Vagina (tissue), 2 donors: ENCODE measurements at regions not wholly inside any gene's neighbourhood (a gene's known extent, or its start where the extent isn't known, plus 50 kb on each side); places are given as distances from the start of the nearest gene placed in this dataset.

Experiments
- DNase-seq, 2 donors: peaks; one replicate each; pipeline ENCODE4 v3.0.0-alpha.2; 2017; ENCODE audit errors: extremely low spot score in 2 of 2
- H3K27ac ChIP-seq: fragments of 200-600 bp; sonication (generic); one replicate; pipeline ENCODE4 v1.5.1; 2019
- H3K27me3 ChIP-seq: fragments of 200-600 bp; sonication (generic); one replicate; pipeline ENCODE4 v1.5.1; 2019
- H3K36me3 ChIP-seq, 2 donors: fragments of 200-600 bp; sonication (generic); one replicate each; pipeline ENCODE4 v1.5.1; 2017 to 2019
- H3K4me1 ChIP-seq: fragments of 200-600 bp; sonication (generic); one replicate; pipeline ENCODE4 v1.5.1; 2019
- H3K4me3 ChIP-seq, 2 donors: fragments of 200-600 bp; sonication (generic); 1 replicate in 1 of 2; 2 replicates in 1 of 2; pipeline ENCODE4 v1.5.1; 2016 to 2019
- H3K9me3 ChIP-seq: fragments of 200-600 bp; sonication (generic); one replicate; pipeline ENCODE4 v1.5.1; 2019
- CTCF ChIP-seq, 3 experiments: fragments of 450-650 bp in 2 of 3; fragments of 200-600 bp in 1 of 3; sonication (generic) in 1 of 3; IDR thresholded peaks; one replicate each; pipeline ENCODE4 v1.5.1; 2017 to 2019; ENCODE audit warnings: antibody characterized with exemption in 3 of 3, mild to moderate bottlenecking in 2 of 3, moderate library complexity in 2 of 3
- POLR2A ChIP-seq, 2 donors: fragments of 450-650 bp; IDR thresholded peaks; one replicate each; pipeline ENCODE4 v1.6.1; 2017; ENCODE audit warnings: antibody characterized with exemption in 2 of 2, mild to moderate bottlenecking in 2 of 2, moderate library complexity in 2 of 2
- POLR2AphosphoS5 ChIP-seq, 2 donors: sonication (generic); formaldehyde crosslinking; IDR thresholded peaks; one replicate each; pipeline ENCODE4 v1.9.0; 2017; ENCODE audit warnings: antibody characterized with exemption in 2 of 2, mild to moderate bottlenecking in 2 of 2, low read depth in 1 of 2; ENCODE audit not compliant: insufficient read depth in 1 of 2
- intact Hi-C: fragments of 100-400 bp; cut with DNase I; formaldehyde crosslinking; loops from one replicate; pipeline ENCODE4 v1.15.1; 2023

- DNase-seq = no peak
- no peaks in the 10 kb centered on the region for H3K9me3 ChIP-seq
- H3K4me3 ChIP-seq = no peak overlapping the region
- no peaks in the 10 kb centered on the region for H3K4me1 ChIP-seq
- TF ChIP-seq CTCF (IDR thresholded peaks at IDR 0.05) (no peak), POLR2A (IDR thresholded peaks at IDR 0.05) (no peak), POLR2AphosphoS5 (IDR thresholded peaks at IDR 0.05; ENCODE audit: insufficient read depth in 1 of 2, low read depth in 1 of 2) (no peak)
- no peaks in the 10 kb centered on the region for H3K27me3 ChIP-seq
- no peak overlapping the region for H3K27ac ChIP-seq
- intact Hi-C loops = loop anchor here (10.0 kb wide), 1 partner anchor 117 kb away; no protein-coding TSS in a partner anchor
- H3K36me3 ChIP-seq = no peaks in the 10 kb centered on the region
These were observed 175.7 kb upstream of the RASGEF1B start for GRCh38 chr4:81647388-81647787.

GRCh38 chr4:81642543-81642942 lies 170.8 kb upstream of the RASGEF1B start:
- no peaks in the 10 kb centered on the region for H3K27me3 ChIP-seq
- no peak overlapping the region for H3K27ac ChIP-seq
- intact Hi-C loops = loop anchor here (10.0 kb wide), 1 partner anchor 122 kb away; no protein-coding TSS in a partner anchor
- H3K4me3 ChIP-seq = no peak overlapping the region
- no peak for DNase-seq
- no peaks in the 10 kb centered on the region for H3K4me1 ChIP-seq
- H3K9me3 ChIP-seq = no peaks in the 10 kb centered on the region
- H3K36me3 ChIP-seq = no peaks in the 10 kb centered on the region
- TF ChIP-seq POLR2AphosphoS5 (IDR thresholded peaks at IDR 0.05; ENCODE audit: insufficient read depth in 1 of 2, low read depth in 1 of 2) (no peak), CTCF (IDR thresholded peaks at IDR 0.05) (no peak), POLR2A (IDR thresholded peaks at IDR 0.05) (no peak)

- Histone ChIP-seq H3K9me3 (no peaks in the 10 kb centered on the region), H3K27me3 (no peaks in the 10 kb centered on the region), H3K4me3 (no peak overlapping the region), H3K27ac (no peak overlapping the region), H3K4me1 (no peaks in the 10 kb centered on the region), H3K36me3 (no peaks in the 10 kb centered on the region)
- no peak for TF ChIP-seq POLR2A (IDR thresholded peaks at IDR 0.05)
- no peak for TF ChIP-seq CTCF (IDR thresholded peaks at IDR 0.05)
- TF ChIP-seq POLR2AphosphoS5 (IDR thresholded peaks at IDR 0.05; ENCODE audit: insufficient read depth in 1 of 2, low read depth in 1 of 2) = no peak
- no peak for DNase-seq
- intact Hi-C loops = no loop called here
These were observed 167.5 kb upstream of the RASGEF1B start for GRCh38 chr4:81639248-81639647.

GRCh38 chr4:81638698-81639097 lies 167.0 kb upstream of the RASGEF1B start:
- Histone ChIP-seq H3K4me1 (no peaks in the 10 kb centered on the region), H3K27ac (no peak overlapping the region), H3K4me3 (no peak overlapping the region), H3K9me3 (no peaks in the 10 kb centered on the region), H3K27me3 (no peaks in the 10 kb centered on the region), H3K36me3 (no peaks in the 10 kb centered on the region)
- TF ChIP-seq CTCF (IDR thresholded peaks at IDR 0.05) (no peak), POLR2A (IDR thresholded peaks at IDR 0.05) (no peak), POLR2AphosphoS5 (IDR thresholded peaks at IDR 0.05; ENCODE audit: insufficient read depth in 1 of 2, low read depth in 1 of 2) (no peak)
- intact Hi-C loops = no loop called here
- no peak for DNase-seq

GRCh38 chr4:81635739-81636138 lies 164.0 kb upstream of the RASGEF1B start:
- Histone ChIP-seq H3K9me3 (no peaks in the 10 kb centered on the region), H3K4me1 (peaks cover 6% of the 10 kb centered on the region), H3K27me3 (no peaks in the 10 kb centered on the region), H3K4me3 (no peak overlapping the region), H3K27ac (no peak overlapping the region), H3K36me3 (no peaks in the 10 kb centered on the region)
- intact Hi-C loops = no loop called here
- TF ChIP-seq POLR2AphosphoS5 (IDR thresholded peaks at IDR 0.05; ENCODE audit: insufficient read depth in 1 of 2, low read depth in 1 of 2) = no peak
- TF ChIP-seq CTCF (IDR thresholded peaks at IDR 0.05) = no peak
- TF ChIP-seq POLR2A (IDR thresholded peaks at IDR 0.05) = no peak
- DNase-seq = no peak
